Thyroid gland (tissue), 4 donors: ENCODE measurements at regions not wholly inside any gene's neighbourhood (a gene's known extent, or its start where the extent isn't known, plus 50 kb on each side); places are given as distances from the start of the nearest gene placed in this dataset.

Experiments
- CTCF ChIP-seq, 6 experiments: fragments of 200-600 bp in 3 of 6; fragments of 450-650 bp in 3 of 6; sonication (generic) in 3 of 6; IDR thresholded peaks; one replicate each; pipeline ENCODE4 v1.5.1; 2016 to 2019; ENCODE audit warnings: antibody characterized with exemption in 6 of 6, mild to moderate bottlenecking in 2 of 6, inconsistent platforms in 1 of 6, moderate library complexity in 1 of 6
- POLR2A ChIP-seq, 2 donors: fragments of 450-650 bp; IDR thresholded peaks; one replicate each; pipeline ENCODE4 v1.6.1; 2017; ENCODE audit warnings: antibody characterized with exemption in 2 of 2, mild to moderate bottlenecking in 2 of 2, moderate library complexity in 1 of 2

DNA sequence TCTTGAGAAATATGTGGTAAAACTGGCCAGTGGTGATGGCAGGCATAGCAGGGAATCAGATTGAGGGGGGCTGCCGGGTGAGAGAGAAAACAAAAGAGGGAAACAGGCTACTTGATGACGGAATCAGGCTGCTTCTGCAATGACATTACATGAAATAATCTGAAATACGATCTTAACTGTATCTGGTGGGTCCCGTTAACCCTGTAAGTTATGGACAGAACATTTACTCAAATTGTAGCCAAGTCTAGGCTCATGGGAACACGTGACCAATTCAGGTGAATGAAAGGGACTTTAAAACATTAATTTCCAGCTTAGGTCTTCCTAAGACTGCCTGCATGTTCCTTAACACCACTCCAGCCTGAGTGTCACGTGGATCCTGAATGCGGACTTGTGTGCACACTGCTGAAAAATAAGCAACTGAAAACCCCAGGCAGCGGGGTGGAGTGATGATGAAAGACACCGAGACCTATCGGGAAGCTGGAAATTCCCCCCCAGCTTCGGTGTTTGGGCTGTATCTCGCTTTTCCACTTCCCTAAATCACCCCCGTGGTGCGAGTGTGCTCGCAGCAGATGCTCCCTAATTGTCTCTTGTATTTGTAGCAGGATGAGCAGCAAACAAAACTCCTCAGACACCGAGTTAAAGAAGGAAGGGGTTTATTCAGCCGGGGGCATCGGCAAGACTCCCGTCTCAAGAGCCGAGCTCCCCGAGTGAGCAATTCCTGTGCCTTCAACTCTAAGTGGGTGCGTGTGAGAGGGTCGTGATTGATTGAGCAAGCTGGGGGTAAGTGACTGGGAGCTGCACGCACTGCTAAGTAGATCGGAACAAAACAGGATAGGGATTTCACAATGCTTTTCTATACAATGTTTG, 145.0 kb upstream of the GRK3 start:
- TF ChIP-seq CTCF (IDR thresholded peaks at IDR 0.05) = peak in 2 of 6 experiments; percentile 13 to 29
- no peak for TF ChIP-seq POLR2A (IDR thresholded peaks at IDR 0.05)
